Superior temporal gyrus (tissue), 1 donor: ENCODE measurements at regions not wholly inside any gene's neighbourhood (a gene's known extent, or its start where the extent isn't known, plus 50 kb on each side); places are given as distances from the start of the nearest gene placed in this dataset.
"Not testable (repeated sequence)": the region's sequence is repeated elsewhere in the genome, so short reads cannot be mapped to it uniquely, and the experiment has no call there.

ENCODE experiments used
- DNase-seq: peaks from one replicate; pipeline ENCODE4 v3.0.0-alpha.2; 2016; ENCODE audit errors: extremely low spot score

GRCh38 chr12:5096241-5096924 lies 52.7 kb downstream of the KCNA5 start:
- no peak for DNase-seq

- no peak for DNase-seq
Observed at GRCh38 chr12:5097786-5098185, 54.1 kb downstream of the KCNA5 start.

GRCh38 chr12:5099136-5099535 lies 55.5 kb downstream of the KCNA5 start:
- no peak for DNase-seq

GRCh38 chr12:5099591-5099990 lies 55.9 kb downstream of the KCNA5 start:
- DNase-seq = no peak

- no peak for DNase-seq
Observed at GRCh38 chr12:5101686-5102085, 58.0 kb downstream of the KCNA5 start.

GRCh38 chr12:5102261-5102789 lies 58.6 kb downstream of the KCNA5 start:
- DNase-seq = no peak

GRCh38 chr12:5102806-5103205 lies 59.1 kb downstream of the KCNA5 start:
- no peak for DNase-seq

GRCh38 chr12:5110345-5110744 lies 66.7 kb downstream of the KCNA5 start:
- no peak for DNase-seq

GRCh38 chr12:5114436-5114835 lies 70.8 kb downstream of the KCNA5 start:
- no peak for DNase-seq

- DNase-seq = not testable (repeated sequence)
Observed at GRCh38 chr12:5121784-5122183, 78.1 kb downstream of the KCNA5 start.

- not testable (repeated sequence) for DNase-seq
Observed at GRCh38 chr12:5122256-5122831, 78.7 kb downstream of the KCNA5 start.

GRCh38 chr12:5123921-5124320 lies 80.2 kb downstream of the KCNA5 start:
- DNase-seq = no peak

- DNase-seq = no peak
Observed at GRCh38 chr12:5124401-5124800, 80.7 kb downstream of the KCNA5 start.

GRCh38 chr12:5134861-5135525 lies 91.3 kb downstream of the KCNA5 start:
- no peak for DNase-seq

GRCh38 chr12:5138256-5138655 lies 94.6 kb downstream of the KCNA5 start:
- DNase-seq = no peak

- no peak for DNase-seq
Observed at GRCh38 chr12:5138845-5139244, 95.2 kb downstream of the KCNA5 start.

- DNase-seq = no peak
Observed at GRCh38 chr12:5139751-5140150, 96.1 kb downstream of the KCNA5 start.

GRCh38 chr12:5140190-5140589 lies 96.5 kb downstream of the KCNA5 start:
- no peak for DNase-seq

GRCh38 chr12:5148880-5149279 lies 105.2 kb downstream of the KCNA5 start:
- DNase-seq = no peak

- no peak for DNase-seq
Observed at GRCh38 chr12:5154091-5154490, 110.4 kb downstream of the KCNA5 start.

GRCh38 chr12:5155866-5156265 lies 112.2 kb downstream of the KCNA5 start:
- DNase-seq = no peak

- no peak for DNase-seq
Observed at GRCh38 chr12:5160827-5161226, 117.1 kb downstream of the KCNA5 start.

- no peak for DNase-seq
Observed at GRCh38 chr12:5163661-5164060, 120.0 kb downstream of the KCNA5 start.
